Endothelial cell of umbilical vein (primary cell): ENCODE measurements at regions not wholly inside any gene's neighbourhood (a gene's known extent, or its start where the extent isn't known, plus 50 kb on each side); places are given as distances from the start of the nearest gene placed in this dataset.

ENCODE experiments used
- BruUV-seq: library from RNA; stranded (reverse); fragments of 400-500 nt; replicated peaks from 2 replicates; lab custom pipeline; 2021; lab: Mats Ljungman, UMichigan
- CTCF ChIA-PET: fragments of 300-600, 350-600 bp; sonication (Branson Sonifier 250); formaldehyde crosslinking; loops from one replicate; lab custom pipeline; 2021; ENCODE audit warnings: antibody characterized with exemption, inconsistent platforms; lab: Charles Lee
- POLR2A ChIA-PET: fragments of 300-600, 350-600 bp; sonication (Branson Sonifier 250); formaldehyde crosslinking; loops from one replicate; lab custom pipeline; 2021; ENCODE audit warnings: antibody characterized with exemption, inconsistent platforms; lab: Charles Lee
- DNase-seq: peaks from one replicate; pipeline ENCODE4 v3.0.0-alpha.2; 2011; ENCODE audit warnings: low read depth, low spot score
- FAIRE-seq: peaks from 2 replicates; lab custom pipeline; 2011; peaks lifted over from hg19 to GRCh38; lab: Jason Lieb, UNC
- H2AFZ ChIP-seq: 2 replicates; pipeline ENCODE4 v1.6.0; 2012; ENCODE audit warnings: low read depth, low read length, control low read depth, inconsistent platforms
- H3K27ac ChIP-seq: 2 replicates; pipeline ENCODE4 v1.5.1; 2011; ENCODE audit warnings: low read depth, mild to moderate bottlenecking, control low read depth, low read length, moderate library complexity; ENCODE audit not compliant: insufficient read depth
- H3K27me3 ChIP-seq, 2 experiments: 2 replicates each; pipeline versions ENCODE4 v1.6.0 to v1.6.1; 2011; ENCODE audit warnings: low read length in 2 of 2, mixed read lengths in 1 of 2; ENCODE audit not compliant: control insufficient read depth in 2 of 2, insufficient read depth in 2 of 2
- H3K36me3 ChIP-seq, 2 experiments: 2 replicates in 1 of 2; 3 replicates in 1 of 2; pipeline ENCODE4 v1.5.1; 2011; ENCODE audit warnings: low read length in 2 of 2, mild to moderate bottlenecking in 1 of 2, moderate library complexity in 1 of 2; ENCODE audit not compliant: control insufficient read depth in 2 of 2, insufficient read depth in 2 of 2; ENCODE audit errors: extremely low read depth in 1 of 2
- H3K4me1 ChIP-seq: 3 replicates; pipeline ENCODE4 v1.5.1; 2011; ENCODE audit warnings: mild to moderate bottlenecking, low read length; ENCODE audit not compliant: control insufficient read depth, insufficient read depth; ENCODE audit errors: extremely low read depth
- H3K4me2 ChIP-seq: 2 replicates; pipeline ENCODE4 v1.6.1; 2011; ENCODE audit warnings: low read length, control low read depth, mixed read lengths; ENCODE audit not compliant: insufficient read depth
- H3K4me3 ChIP-seq, 3 experiments: fragments of 200-600 bp in 1 of 3; sonication (generic), shearing (Covaris generic) in 1 of 3; replicated peaks in 1 of 3; 2 replicates each; pipeline ENCODE4 v1.5.1; 2011 to 2016; ENCODE audit warnings: control low read depth in 3 of 3, low read length in 3 of 3, mild to moderate bottlenecking in 2 of 3, inconsistent platforms in 1 of 3, low read depth in 1 of 3, moderate library complexity in 1 of 3; ENCODE audit not compliant: insufficient read depth in 1 of 3
- H3K79me2 ChIP-seq: 2 replicates; pipeline ENCODE4 v1.6.0; 2012; ENCODE audit warnings: low read length, inconsistent platforms; ENCODE audit not compliant: control insufficient read depth, insufficient read depth
- H3K9ac ChIP-seq: replicated peaks from 2 replicates; pipeline ENCODE3; 2011; ENCODE audit warnings: low read length, control low read depth; ENCODE audit not compliant: insufficient read depth; ENCODE audit errors: extremely low read depth
- H3K9me1 ChIP-seq: replicated peaks from 3 replicates; pipeline ENCODE4 v1.6.0; 2011; ENCODE audit warnings: mild to moderate bottlenecking, low read length; ENCODE audit not compliant: control insufficient read depth, insufficient read depth; ENCODE audit errors: extremely low read depth
- H3K9me3 ChIP-seq: replicated peaks from 2 replicates; pipeline ENCODE4 v1.5.1; 2012; ENCODE audit warnings: low read length, inconsistent platforms; ENCODE audit not compliant: control insufficient read depth, insufficient read depth
- H4K20me1 ChIP-seq: replicated peaks from 2 replicates; pipeline ENCODE3; 2011; ENCODE audit warnings: mild to moderate bottlenecking, low read length; ENCODE audit not compliant: control insufficient read depth, insufficient read depth; ENCODE audit errors: extremely low read depth
- CTCF ChIP-seq, 2 donors: IDR thresholded peaks; 1 replicate in 1 of 2; 2 replicates in 1 of 2; pipeline ENCODE4 v1.5.1; 2011; ENCODE audit warnings: low read length in 2 of 2, mild to moderate bottlenecking in 2 of 2, moderate library complexity in 2 of 2, control low read depth in 1 of 2, inconsistent platforms in 1 of 2, low read depth in 1 of 2; ENCODE audit not compliant: insufficient read depth in 1 of 2; ENCODE audit errors: extremely low read depth in 1 of 2
- EZH2 ChIP-seq: IDR thresholded peaks from 2 replicates; pipeline ENCODE4 v1.6.1; 2012; ENCODE audit warnings: borderline replicate concordance, low read depth, mild to moderate bottlenecking, moderate library complexity, low read length, inconsistent platforms; ENCODE audit not compliant: severe bottlenecking
- FOS ChIP-seq: IDR thresholded peaks from 2 replicates; pipeline ENCODE4 v1.6.1; 2011; ENCODE audit warnings: mild to moderate bottlenecking, low read length, moderate library complexity, borderline replicate concordance; ENCODE audit not compliant: insufficient read depth
- GATA2 ChIP-seq: IDR thresholded peaks from 2 replicates; pipeline ENCODE4 v1.7.0; 2011; ENCODE audit warnings: low read depth, mild to moderate bottlenecking, moderate library complexity, mixed read lengths, low read length; ENCODE audit not compliant: insufficient read length, insufficient read depth
- JUN ChIP-seq: IDR thresholded peaks from 2 replicates; pipeline ENCODE4 v1.6.1; 2011; ENCODE audit warnings: borderline replicate concordance, low read depth; ENCODE audit not compliant: insufficient read length, insufficient read depth
- MAX ChIP-seq: IDR thresholded peaks from 2 replicates; pipeline ENCODE4 v1.6.1; 2011; ENCODE audit not compliant: insufficient read depth, insufficient read length
- MYC ChIP-seq: IDR thresholded peaks from one replicate; pipeline ENCODE4 v1.6.1; 2011; ENCODE audit warnings: mild to moderate bottlenecking, low read depth, low read length
- POLR2A ChIP-seq: IDR thresholded peaks from 2 replicates; pipeline ENCODE4 v1.6.1; 2012; ENCODE audit warnings: low read depth, mild to moderate bottlenecking, control low read depth, low read length
- POLR2AphosphoS5 ChIP-seq: IDR thresholded peaks from 2 replicates; pipeline ENCODE4 v1.6.1; 2012; ENCODE audit warnings: low read depth, mild to moderate bottlenecking, control low read depth, low read length, moderate library complexity; ENCODE audit not compliant: insufficient read depth
- dilution Hi-C: fragments of 300-500 bp; cut with MboI; formaldehyde crosslinking; loops from one replicate; pipeline ENCODE4 v1.15.0; 2019; ENCODE audit warnings: low sequenced_read_pairs; ENCODE audit not compliant: extremely low pct_ligation_motif_present
- intact Hi-C: fragments of 100-400 bp; cut with micrococcal nuclease; formaldehyde crosslinking; loops from one replicate; pipeline ENCODE4 v1.10.0; 2022

GRCh38 chr1:208556461-208556860 is 312.3 kb upstream of the PLXNA2 start:
- ChIA-PET CTCF (no interaction called here), POLR2A (no interaction called here)
- Histone ChIP-seq H3K27me3 (no peaks in the 10 kb centered on the region), H3K9me1 (no peaks in the 10 kb centered on the region), H2AFZ (no peak overlapping the region), H3K9me3 (no peaks in the 10 kb centered on the region), H3K27ac (no peak overlapping the region), H4K20me1 (no peaks in the 10 kb centered on the region), H3K79me2 (no peaks in the 10 kb centered on the region), H3K4me3 (no peak overlapping the region), H3K9ac (no peak overlapping the region), H3K36me3 (no peaks in the 10 kb centered on the region), H3K4me1 (no peaks in the 10 kb centered on the region), H3K4me2 (no peak overlapping the region)
- intact Hi-C loops (no loop called here), dilution Hi-C loops (no loop called here)
- TF ChIP-seq CTCF (IDR thresholded peaks at IDR 0.05; ENCODE audit: extremely low read depth in 1 of 2, insufficient read depth in 1 of 2, low read depth in 1 of 2, low read length in 2 of 2) (no peak), POLR2A (no peak), FOS (no peak), MAX (no peak), GATA2 (no peak), EZH2 (no peak), MYC (no peak), POLR2AphosphoS5 (no peak), JUN (no peak)
- DNase-seq (no peak), FAIRE-seq (no peak)
- BruUV-seq = no TSS peak
